GM12878 (cell line): ENCODE measurements at regions not wholly inside any gene's neighbourhood (a gene's known extent, or its start where the extent isn't known, plus 50 kb on each side); places are given as distances from the start of the nearest gene placed in this dataset.

Source experiments
- ATAC-seq: fragments of 200-7000 bp; cut with Tn5 transposase; 3 replicates; pipeline ENCODE4 v1.9.1; 2020; ENCODE audit warnings: mild to moderate bottlenecking, moderate library complexity
- BruUV-seq: library from RNA; stranded (reverse); fragments of 400-500 nt; replicated peaks from 2 replicates; lab custom pipeline; 2021; lab: Mats Ljungman, UMichigan
- CTCF ChIA-PET: fragments of 300-600 bp; sonication (Branson Sonifier 250); formaldehyde crosslinking; extraction: SDS; loops from one replicate; lab custom pipeline; 2021; ENCODE audit warnings: inconsistent platforms; lab: Yijun Ruan, JAX
- POLR2A ChIA-PET: fragments of 350-600 bp; formaldehyde crosslinking; extraction: SDS; loops from one replicate; lab custom pipeline; 2021; ENCODE audit warnings: inconsistent platforms; lab: Charles Lee
- RAD21 ChIA-PET: fragments of 300-600 bp; sonication (Branson Sonifier 250); formaldehyde crosslinking; loops from one replicate; lab custom pipeline; 2023; ENCODE audit warnings: antibody characterized with exemption; ENCODE audit not compliant: unreplicated experiment; lab: Charles Lee
- SMC1A ChIA-PET: fragments of 300-600 bp; sonication (Branson Sonifier 250); formaldehyde crosslinking; loops from one replicate; lab custom pipeline; 2023; ENCODE audit not compliant: unreplicated experiment, uncharacterized antibody; lab: Charles Lee
- DNase-seq: peaks from one replicate; pipeline ENCODE4 v3.0.0-alpha.2; 2011; ENCODE audit warnings: low read depth, low spot score
- FAIRE-seq: peaks from 3 replicates; lab custom pipeline; 2011; peaks lifted over from hg19 to GRCh38; lab: Jason Lieb, UNC
- H2AFZ ChIP-seq: 2 replicates; pipeline ENCODE4 v1.6.0; 2011; ENCODE audit warnings: low read depth, low read length, control low read depth; ENCODE audit not compliant: control insufficient read depth
- H3K27ac ChIP-seq: 2 replicates; pipeline ENCODE4 v1.5.1; 2011; ENCODE audit warnings: control low read depth; ENCODE audit not compliant: control insufficient read depth, insufficient read depth
- H3K27me3 ChIP-seq, 2 experiments: replicated peaks in 1 of 2; 2 replicates each; pipeline versions ENCODE4 v1.6.0 to v1.6.1; 2011; ENCODE audit warnings: low read length in 1 of 2; ENCODE audit not compliant: control insufficient read depth in 2 of 2, insufficient read depth in 2 of 2
- H3K36me3 ChIP-seq, 2 experiments: 2 replicates each; pipeline ENCODE4 v1.5.1; 2011; ENCODE audit warnings: low read length in 1 of 2; ENCODE audit not compliant: control insufficient read depth in 2 of 2, insufficient read depth in 2 of 2
- H3K4me1 ChIP-seq: 2 replicates; pipeline ENCODE4 v1.6.1; 2011; ENCODE audit warnings: mild to moderate bottlenecking, low read length, moderate library complexity, mixed read lengths; ENCODE audit not compliant: control insufficient read depth, insufficient read depth
- H3K4me2 ChIP-seq: 2 replicates; pipeline ENCODE4 v1.6.0; 2011; ENCODE audit warnings: control low read depth; ENCODE audit not compliant: control insufficient read depth, insufficient read depth
- H3K4me3 ChIP-seq: fragments of 200-600 bp; sonication (generic); 2 replicates; pipeline ENCODE4 v1.5.1; 2016
- H3K79me2 ChIP-seq: 2 replicates; pipeline ENCODE4 v1.6.0; 2011; ENCODE audit warnings: low read length; ENCODE audit not compliant: control insufficient read depth, insufficient read depth
- H3K9ac ChIP-seq: 2 replicates; pipeline ENCODE4 v1.8.0; 2011; ENCODE audit warnings: low read length, control low read depth, mixed read lengths; ENCODE audit not compliant: control insufficient read depth, insufficient read depth
- H3K9me3 ChIP-seq: replicated peaks from 3 replicates; pipeline ENCODE4 v1.5.1; 2011; ENCODE audit warnings: mild to moderate bottlenecking, low read length; ENCODE audit not compliant: control insufficient read depth, insufficient read depth
- H4K20me1 ChIP-seq: 2 replicates; pipeline ENCODE4 v1.6.0; 2011; ENCODE audit not compliant: control insufficient read depth, insufficient read depth
- BHLHE40 ChIP-seq, 2 experiments: fragments of 450-650 bp in 1 of 2; IDR thresholded peaks; 2 replicates each; pipeline ENCODE4 v1.6.1; 2011 to 2017; ENCODE audit warnings: low read depth in 2 of 2, borderline replicate concordance in 1 of 2, improper control_type of control experiment in 1 of 2, low read length in 1 of 2, mild to moderate bottlenecking in 1 of 2
- CBFB ChIP-seq: IDR thresholded peaks from 2 replicates; pipeline ENCODE4 v1.6.1; 2016; ENCODE audit warnings: antibody characterized with exemption, low read depth
- FOXK2 ChIP-seq: fragments of 450-650 bp; IDR thresholded peaks from 2 replicates; pipeline ENCODE4 v1.6.1; 2017; ENCODE audit warnings: mild to moderate bottlenecking, moderate library complexity
- FOXM1 ChIP-seq: IDR thresholded peaks from 2 replicates; pipeline ENCODE4 v1.6.1; 2012; ENCODE audit warnings: low read depth, mild to moderate bottlenecking, inconsistent platforms, low read length, moderate library complexity
- GATAD2B ChIP-seq: fragments of 450-650 bp; conservative IDR thresholded peaks from 2 replicates; pipeline ENCODE4 v1.6.1; 2017; ENCODE audit warnings: low read depth, mild to moderate bottlenecking, moderate library complexity
- HCFC1 ChIP-seq: fragments of 150-350 bp; IDR thresholded peaks from 2 replicates; pipeline ENCODE4 v1.6.1; 2014; ENCODE audit warnings: low read length
- HDAC2 ChIP-seq: fragments of 200-600 bp; sonication (generic); IDR thresholded peaks from 2 replicates; pipeline ENCODE4 v1.6.1; 2017
- HDAC6 ChIP-seq: fragments of 200-600 bp; sonication (generic); IDR thresholded peaks from one replicate; pipeline ENCODE4 v1.8.0; 2017; ENCODE audit warnings: antibody characterized with exemption; ENCODE audit not compliant: unreplicated experiment
- KAT2A ChIP-seq: conservative IDR thresholded peaks from 2 replicates; pipeline ENCODE4 v1.6.1; 2011; ENCODE audit warnings: low read depth, low read length; ENCODE audit not compliant: control insufficient read depth
- NKRF ChIP-seq: fragments of 450-650 bp; conservative IDR thresholded peaks from 2 replicates; pipeline ENCODE4 v1.6.1; 2017; ENCODE audit warnings: mild to moderate bottlenecking, moderate library complexity
- POLR2A ChIP-seq: IDR thresholded peaks from 2 replicates; pipeline ENCODE4 v1.6.1; 2011; ENCODE audit warnings: low read depth, mild to moderate bottlenecking, low read length
- RCOR1 ChIP-seq: conservative IDR thresholded peaks from 2 replicates; pipeline ENCODE4 v1.6.1; 2012; ENCODE audit warnings: low read depth, low read length, improper control_type of control experiment
- SP1 ChIP-seq: IDR thresholded peaks from one replicate; pipeline ENCODE4 v1.6.1; 2011; ENCODE audit warnings: low read depth, low read length
- SRF ChIP-seq, 2 experiments: IDR thresholded peaks; 2 replicates each; pipeline ENCODE4 v1.6.1; 2011; ENCODE audit warnings: low read depth in 2 of 2, low read length in 2 of 2, mild to moderate bottlenecking in 1 of 2, moderate library complexity in 1 of 2
- SUPT20H ChIP-seq: IDR thresholded peaks from 2 replicates; pipeline ENCODE4 v1.6.1; 2011; ENCODE audit warnings: low read depth, mild to moderate bottlenecking, low read length, moderate library complexity, borderline replicate concordance; ENCODE audit not compliant: control insufficient read depth
- YY1 ChIP-seq: IDR thresholded peaks from 2 replicates; pipeline ENCODE4 v1.6.1; 2011; ENCODE audit warnings: low read depth, mild to moderate bottlenecking, low read length
- ZBTB4 ChIP-seq: fragments of 450-650 bp; formaldehyde crosslinking; IDR thresholded peaks from 2 replicates; pipeline ENCODE4 v1.4.0; 2022; ENCODE audit warnings: mild to moderate bottlenecking, moderate library complexity
- WGBS: methylation state at CpG from one replicate; pipeline ENCODE4 v1.1.6; 2016; ENCODE audit warnings: low lambda C conversion rate; ENCODE audit not compliant: insufficient replicate concordance, insufficient coverage; ENCODE audit errors: missing lambda C conversion rate; 5-methylcytosine and 5-hydroxymethylcytosine counted together
- in situ Hi-C: fragments of 300-500 bp; cut with MboI; formaldehyde crosslinking; loops from 9 replicates; pipeline ENCODE4 v1.14.3; 2018; ENCODE audit warnings: mixed read lengths
- intact Hi-C: fragments of 100-400 bp; cut with micrococcal nuclease; formaldehyde crosslinking; loops from one replicate; pipeline ENCODE4 v1.14.2; 2022; ENCODE audit not compliant: unreplicated experiment
- TF ChIP-seq, protein P1 (sequence below): IDR thresholded peaks from 2 replicates; pipeline ENCODE4 v1.6.1; 2011; ENCODE audit warnings: low read depth, mild to moderate bottlenecking, low read length, moderate library complexity, borderline replicate concordance; ENCODE audit errors: extremely low read depth

GRCh38 chr1:177466286-177466685, 295.5 kb downstream of the BRINP2 start:
- H3K9me3 ChIP-seq, result no peaks in the 10 kb centered on the region
- DNase-seq, result no peak
- CTCF ChIA-PET, result no interaction called here
- H2AFZ ChIP-seq, result no peak overlapping the region
- in situ Hi-C loops, result no loop called here
- BruUV-seq, result no TSS peak
- no peaks in the 10 kb centered on the region for H3K4me1 ChIP-seq
- intact Hi-C loops, result no loop called here
- no peak overlapping the region for H3K4me3 ChIP-seq
- ATAC-seq, result no peak
- H3K36me3 ChIP-seq, result no peaks in the 10 kb centered on the region
- H4K20me1 ChIP-seq, result no peaks in the 10 kb centered on the region
- H3K27ac ChIP-seq, result no peak overlapping the region
- no peak overlapping the region for H3K9ac ChIP-seq
- no peaks in the 10 kb centered on the region for H3K27me3 ChIP-seq
- TF ChIP-seq CBFB (no peak), POLR2A (no peak), HDAC6 (no peak), HCFC1 (no peak), SP1 (no peak), ZBTB4 (CRISPR knock-in tag) (no peak), SUPT20H (no peak), NKRF (no peak), RCOR1 (no peak), KAT2A (no peak), SRF (IDR thresholded peaks at IDR 0.05; ENCODE audit: low read depth in 2 of 2, low read length in 2 of 2) (no peak), HDAC2 (no peak), BHLHE40 (IDR thresholded peaks at IDR 0.05; ENCODE audit: borderline replicate concordance in 1 of 2, low read depth in 2 of 2, low read length in 1 of 2) (no peak), FOXK2 (no peak), FOXM1 (no peak), GATAD2B (no peak), YY1 (no peak)
- TF ChIP-seq, protein P1, sequence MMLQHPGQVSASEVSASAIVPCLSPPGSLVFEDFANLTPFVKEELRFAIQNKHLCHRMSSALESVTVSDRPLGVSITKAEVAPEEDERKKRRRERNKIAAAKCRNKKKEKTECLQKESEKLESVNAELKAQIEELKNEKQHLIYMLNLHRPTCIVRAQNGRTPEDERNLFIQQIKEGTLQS, result no peak
- FAIRE-seq, result no peak
- POLR2A ChIA-PET, result no interaction called here
- WGBS, result 2% methylated on average over 2 of the region's 2 CpGs
- H3K4me2 ChIP-seq, result no peak overlapping the region
- no peaks in the 10 kb centered on the region for H3K79me2 ChIP-seq
- SMC1A ChIA-PET, result no interaction called here
- RAD21 ChIA-PET, result no interaction called here
